Endothelial cell of umbilical vein (primary cell): ENCODE measurements at regions not wholly inside any gene's neighbourhood (a gene's known extent, or its start where the extent isn't known, plus 50 kb on each side); places are given as distances from the start of the nearest gene placed in this dataset.

Experiments
- BruUV-seq: library from RNA; stranded (reverse); fragments of 400-500 nt; replicated peaks from 2 replicates; lab custom pipeline; 2021; lab: Mats Ljungman, UMichigan
- CTCF ChIA-PET: fragments of 300-600, 350-600 bp; sonication (Branson Sonifier 250); formaldehyde crosslinking; loops from one replicate; lab custom pipeline; 2021; ENCODE audit warnings: antibody characterized with exemption, inconsistent platforms; lab: Charles Lee
- POLR2A ChIA-PET: fragments of 300-600, 350-600 bp; sonication (Branson Sonifier 250); formaldehyde crosslinking; loops from one replicate; lab custom pipeline; 2021; ENCODE audit warnings: antibody characterized with exemption, inconsistent platforms; lab: Charles Lee
- DNase-seq: peaks from one replicate; pipeline ENCODE4 v3.0.0-alpha.2; 2011; ENCODE audit warnings: low read depth, low spot score
- FAIRE-seq: peaks from 2 replicates; lab custom pipeline; 2011; peaks lifted over from hg19 to GRCh38; lab: Jason Lieb, UNC
- H2AFZ ChIP-seq: 2 replicates; pipeline ENCODE4 v1.6.0; 2012; ENCODE audit warnings: low read depth, low read length, control low read depth, inconsistent platforms
- H3K27ac ChIP-seq: 2 replicates; pipeline ENCODE4 v1.5.1; 2011; ENCODE audit warnings: low read depth, mild to moderate bottlenecking, control low read depth, low read length, moderate library complexity; ENCODE audit not compliant: insufficient read depth
- H3K27me3 ChIP-seq, 2 experiments: 2 replicates each; pipeline versions ENCODE4 v1.6.0 to v1.6.1; 2011; ENCODE audit warnings: low read length in 2 of 2, mixed read lengths in 1 of 2; ENCODE audit not compliant: control insufficient read depth in 2 of 2, insufficient read depth in 2 of 2
- H3K36me3 ChIP-seq, 2 experiments: 2 replicates in 1 of 2; 3 replicates in 1 of 2; pipeline ENCODE4 v1.5.1; 2011; ENCODE audit warnings: low read length in 2 of 2, mild to moderate bottlenecking in 1 of 2, moderate library complexity in 1 of 2; ENCODE audit not compliant: control insufficient read depth in 2 of 2, insufficient read depth in 2 of 2; ENCODE audit errors: extremely low read depth in 1 of 2
- H3K4me1 ChIP-seq: 3 replicates; pipeline ENCODE4 v1.5.1; 2011; ENCODE audit warnings: mild to moderate bottlenecking, low read length; ENCODE audit not compliant: control insufficient read depth, insufficient read depth; ENCODE audit errors: extremely low read depth
- H3K4me2 ChIP-seq: 2 replicates; pipeline ENCODE4 v1.6.1; 2011; ENCODE audit warnings: low read length, control low read depth, mixed read lengths; ENCODE audit not compliant: insufficient read depth
- H3K4me3 ChIP-seq, 3 experiments: fragments of 200-600 bp in 1 of 3; sonication (generic), shearing (Covaris generic) in 1 of 3; replicated peaks in 1 of 3; 2 replicates each; pipeline ENCODE4 v1.5.1; 2011 to 2016; ENCODE audit warnings: control low read depth in 3 of 3, low read length in 3 of 3, mild to moderate bottlenecking in 2 of 3, inconsistent platforms in 1 of 3, low read depth in 1 of 3, moderate library complexity in 1 of 3; ENCODE audit not compliant: insufficient read depth in 1 of 3
- H3K79me2 ChIP-seq: 2 replicates; pipeline ENCODE4 v1.6.0; 2012; ENCODE audit warnings: low read length, inconsistent platforms; ENCODE audit not compliant: control insufficient read depth, insufficient read depth
- H3K9ac ChIP-seq: replicated peaks from 2 replicates; pipeline ENCODE3; 2011; ENCODE audit warnings: low read length, control low read depth; ENCODE audit not compliant: insufficient read depth; ENCODE audit errors: extremely low read depth
- H3K9me1 ChIP-seq: replicated peaks from 3 replicates; pipeline ENCODE4 v1.6.0; 2011; ENCODE audit warnings: mild to moderate bottlenecking, low read length; ENCODE audit not compliant: control insufficient read depth, insufficient read depth; ENCODE audit errors: extremely low read depth
- H3K9me3 ChIP-seq: replicated peaks from 2 replicates; pipeline ENCODE4 v1.5.1; 2012; ENCODE audit warnings: low read length, inconsistent platforms; ENCODE audit not compliant: control insufficient read depth, insufficient read depth
- H4K20me1 ChIP-seq: replicated peaks from 2 replicates; pipeline ENCODE3; 2011; ENCODE audit warnings: mild to moderate bottlenecking, low read length; ENCODE audit not compliant: control insufficient read depth, insufficient read depth; ENCODE audit errors: extremely low read depth
- CTCF ChIP-seq, 2 donors: IDR thresholded peaks; 1 replicate in 1 of 2; 2 replicates in 1 of 2; pipeline ENCODE4 v1.5.1; 2011; ENCODE audit warnings: low read length in 2 of 2, mild to moderate bottlenecking in 2 of 2, moderate library complexity in 2 of 2, control low read depth in 1 of 2, inconsistent platforms in 1 of 2, low read depth in 1 of 2; ENCODE audit not compliant: insufficient read depth in 1 of 2; ENCODE audit errors: extremely low read depth in 1 of 2
- EZH2 ChIP-seq: IDR thresholded peaks from 2 replicates; pipeline ENCODE4 v1.6.1; 2012; ENCODE audit warnings: borderline replicate concordance, low read depth, mild to moderate bottlenecking, moderate library complexity, low read length, inconsistent platforms; ENCODE audit not compliant: severe bottlenecking
- FOS ChIP-seq: IDR thresholded peaks from 2 replicates; pipeline ENCODE4 v1.6.1; 2011; ENCODE audit warnings: mild to moderate bottlenecking, low read length, moderate library complexity, borderline replicate concordance; ENCODE audit not compliant: insufficient read depth
- GATA2 ChIP-seq: IDR thresholded peaks from 2 replicates; pipeline ENCODE4 v1.7.0; 2011; ENCODE audit warnings: low read depth, mild to moderate bottlenecking, moderate library complexity, mixed read lengths, low read length; ENCODE audit not compliant: insufficient read length, insufficient read depth
- JUN ChIP-seq: IDR thresholded peaks from 2 replicates; pipeline ENCODE4 v1.6.1; 2011; ENCODE audit warnings: borderline replicate concordance, low read depth; ENCODE audit not compliant: insufficient read length, insufficient read depth
- MAX ChIP-seq: IDR thresholded peaks from 2 replicates; pipeline ENCODE4 v1.6.1; 2011; ENCODE audit not compliant: insufficient read depth, insufficient read length
- MYC ChIP-seq: IDR thresholded peaks from one replicate; pipeline ENCODE4 v1.6.1; 2011; ENCODE audit warnings: mild to moderate bottlenecking, low read depth, low read length
- POLR2A ChIP-seq: IDR thresholded peaks from 2 replicates; pipeline ENCODE4 v1.6.1; 2012; ENCODE audit warnings: low read depth, mild to moderate bottlenecking, control low read depth, low read length
- POLR2AphosphoS5 ChIP-seq: IDR thresholded peaks from 2 replicates; pipeline ENCODE4 v1.6.1; 2012; ENCODE audit warnings: low read depth, mild to moderate bottlenecking, control low read depth, low read length, moderate library complexity; ENCODE audit not compliant: insufficient read depth
- dilution Hi-C: fragments of 300-500 bp; cut with MboI; formaldehyde crosslinking; loops from one replicate; pipeline ENCODE4 v1.15.0; 2019; ENCODE audit warnings: low sequenced_read_pairs; ENCODE audit not compliant: extremely low pct_ligation_motif_present
- intact Hi-C: fragments of 100-400 bp; cut with micrococcal nuclease; formaldehyde crosslinking; loops from one replicate; pipeline ENCODE4 v1.10.0; 2022

GRCh38 chr13:103542648-103543047 is 476.4 kb upstream of the SLC10A2 start:
- no peaks in the 10 kb centered on the region for H3K79me2 ChIP-seq
- H2AFZ ChIP-seq: no peak overlapping the region
- H3K27me3 ChIP-seq: no peaks in the 10 kb centered on the region
- CTCF ChIA-PET: no interaction called here
- BruUV-seq: no TSS peak
- H3K27ac ChIP-seq: no peak overlapping the region
- TF ChIP-seq MAX (no peak), JUN (no peak)
- H3K9me3 ChIP-seq: peaks cover 5% of the 10 kb centered on the region
- H3K36me3 ChIP-seq: no peaks in the 10 kb centered on the region
- intact Hi-C loops (no loop called here), dilution Hi-C loops (no loop called here)
- FAIRE-seq (no peak), DNase-seq (no peak)
- H3K4me1 ChIP-seq: no peaks in the 10 kb centered on the region
- H3K4me3 ChIP-seq: no peak overlapping the region
- no peak overlapping the region for H3K9ac ChIP-seq
- no peaks in the 10 kb centered on the region for H3K9me1 ChIP-seq
- POLR2A ChIA-PET: no interaction called here
- no peaks in the 10 kb centered on the region for H4K20me1 ChIP-seq
- no peak overlapping the region for H3K4me2 ChIP-seq

- DNase-seq (no peak), FAIRE-seq (no peak)
- H3K9ac ChIP-seq: no peak overlapping the region
- POLR2A ChIA-PET: no interaction called here
- H3K9me3 ChIP-seq: peaks cover 9% of the 10 kb centered on the region
- no peak for TF ChIP-seq MAX
- no peak for TF ChIP-seq MYC
- TF ChIP-seq JUN: no peak
- no peak for TF ChIP-seq EZH2
- no peak for TF ChIP-seq FOS
- TF ChIP-seq POLR2A: no peak
- no peak for TF ChIP-seq CTCF (IDR thresholded peaks at IDR 0.05; ENCODE audit: extremely low read depth in 1 of 2, insufficient read depth in 1 of 2, low read depth in 1 of 2, low read length in 2 of 2)
- no peak for TF ChIP-seq POLR2AphosphoS5
- TF ChIP-seq GATA2: no peak
- no peak overlapping the region for H3K4me2 ChIP-seq
- no peaks in the 10 kb centered on the region for H3K79me2 ChIP-seq
- no peaks in the 10 kb centered on the region for H3K4me1 ChIP-seq
- CTCF ChIA-PET: no interaction called here
- BruUV-seq: no TSS peak
- no peaks in the 10 kb centered on the region for H3K27me3 ChIP-seq
- H4K20me1 ChIP-seq: no peaks in the 10 kb centered on the region
- intact Hi-C loops (no loop called here), dilution Hi-C loops (no loop called here)
- H3K4me3 ChIP-seq: no peak overlapping the region
- no peak overlapping the region for H2AFZ ChIP-seq
- no peaks in the 10 kb centered on the region for H3K9me1 ChIP-seq
- H3K36me3 ChIP-seq: no peaks in the 10 kb centered on the region
- H3K27ac ChIP-seq: no peak overlapping the region
Observed at GRCh38 chr13:103540382-103540765, 474.2 kb upstream of the SLC10A2 start.
